ENCODE measurements at regions not wholly inside any gene's neighbourhood (a gene's known extent, or its start where the extent isn't known, plus 50 kb on each side); places are given as distances from the start of the nearest gene placed in this dataset.

DNA sequence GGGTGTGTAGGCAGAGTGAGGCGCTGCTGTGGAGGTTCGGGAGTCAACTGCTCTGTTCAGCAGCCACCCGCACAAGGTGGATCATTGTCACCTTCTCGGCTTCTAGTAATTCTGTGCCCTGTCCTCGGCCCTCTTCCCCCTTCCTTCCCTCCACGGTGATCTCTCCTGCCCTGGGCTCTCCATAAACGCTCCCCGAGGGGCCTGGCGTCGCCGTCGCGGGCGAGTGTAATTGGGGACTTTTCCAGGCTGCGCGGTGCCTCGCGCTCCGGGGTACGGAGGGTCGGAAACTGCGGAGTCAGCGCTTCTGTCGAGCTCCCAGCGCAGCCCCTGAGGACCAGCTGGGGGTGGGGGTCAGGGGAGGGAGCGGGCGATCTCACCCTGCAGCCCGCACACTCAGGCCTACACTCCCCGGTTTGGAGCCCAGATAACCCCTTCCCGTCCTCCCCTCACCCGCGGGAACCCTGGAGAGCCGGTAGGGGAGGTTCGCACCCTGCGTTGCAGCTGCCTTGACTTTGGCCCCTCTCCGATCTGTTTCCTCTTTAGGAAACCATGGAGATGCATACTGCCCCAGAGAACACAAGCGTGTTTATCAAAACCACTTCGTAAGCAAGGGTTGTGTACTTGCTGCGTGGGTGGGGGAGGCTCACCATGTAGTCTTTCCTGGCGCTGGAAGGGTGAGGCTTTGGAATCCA lies 188.3 kb upstream of the ZNF618 start:
- DNase-seq (ENCODE audit: low read depth) = no peak
- H3K4me3 ChIP-seq (ENCODE audit: low read length) = no peak overlapping the region
- TF ChIP-seq, protein P1, sequence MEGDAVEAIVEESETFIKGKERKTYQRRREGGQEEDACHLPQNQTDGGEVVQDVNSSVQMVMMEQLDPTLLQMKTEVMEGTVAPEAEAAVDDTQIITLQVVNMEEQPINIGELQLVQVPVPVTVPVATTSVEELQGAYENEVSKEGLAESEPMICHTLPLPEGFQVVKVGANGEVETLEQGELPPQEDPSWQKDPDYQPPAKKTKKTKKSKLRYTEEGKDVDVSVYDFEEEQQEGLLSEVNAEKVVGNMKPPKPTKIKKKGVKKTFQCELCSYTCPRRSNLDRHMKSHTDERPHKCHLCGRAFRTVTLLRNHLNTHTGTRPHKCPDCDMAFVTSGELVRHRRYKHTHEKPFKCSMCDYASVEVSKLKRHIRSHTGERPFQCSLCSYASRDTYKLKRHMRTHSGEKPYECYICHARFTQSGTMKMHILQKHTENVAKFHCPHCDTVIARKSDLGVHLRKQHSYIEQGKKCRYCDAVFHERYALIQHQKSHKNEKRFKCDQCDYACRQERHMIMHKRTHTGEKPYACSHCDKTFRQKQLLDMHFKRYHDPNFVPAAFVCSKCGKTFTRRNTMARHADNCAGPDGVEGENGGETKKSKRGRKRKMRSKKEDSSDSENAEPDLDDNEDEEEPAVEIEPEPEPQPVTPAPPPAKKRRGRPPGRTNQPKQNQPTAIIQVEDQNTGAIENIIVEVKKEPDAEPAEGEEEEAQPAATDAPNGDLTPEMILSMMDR (conservative IDR thresholded peaks at IDR 0.05; ENCODE audit: low read length) = no peak

DNA sequence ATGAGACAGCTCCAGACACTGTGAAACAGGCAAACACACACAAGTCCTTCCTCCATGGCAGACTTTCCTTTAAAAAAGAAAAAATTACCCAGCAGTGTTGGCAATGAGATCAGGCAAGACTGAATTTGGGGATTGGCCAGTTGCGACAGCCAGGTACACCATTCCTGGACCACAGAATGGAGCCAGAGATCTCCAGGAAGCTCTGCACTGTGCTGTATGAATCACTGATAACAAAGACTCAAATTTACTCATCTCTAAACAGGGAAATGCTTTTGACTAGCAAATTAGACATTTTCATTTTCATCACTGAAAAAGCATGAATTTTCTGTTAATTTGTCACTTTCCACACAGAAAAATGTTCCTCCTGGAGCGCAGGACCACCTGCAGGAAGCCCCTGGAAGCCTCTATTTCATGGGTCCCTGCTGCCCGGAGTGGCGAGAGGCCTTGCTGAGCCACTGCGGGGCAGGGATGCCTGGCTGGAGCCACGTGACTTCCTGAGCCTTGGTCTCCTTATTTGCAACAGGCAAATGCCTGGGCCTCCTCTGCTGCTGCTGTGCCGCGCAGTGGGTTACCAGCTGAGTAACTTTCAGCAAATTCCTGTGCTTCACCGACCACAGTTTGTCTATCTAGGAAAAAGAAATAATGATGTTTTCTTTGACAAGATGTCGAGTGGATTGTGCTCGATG lies 185.9 kb upstream of the ZNF618 start:
- DNase-seq (ENCODE audit: low read depth) = no peak
- H3K4me3 ChIP-seq (ENCODE audit: low read length) = no peak overlapping the region
- TF ChIP-seq, protein P1 (conservative IDR thresholded peaks at IDR 0.05; ENCODE audit: low read length) = no peak

DNA sequence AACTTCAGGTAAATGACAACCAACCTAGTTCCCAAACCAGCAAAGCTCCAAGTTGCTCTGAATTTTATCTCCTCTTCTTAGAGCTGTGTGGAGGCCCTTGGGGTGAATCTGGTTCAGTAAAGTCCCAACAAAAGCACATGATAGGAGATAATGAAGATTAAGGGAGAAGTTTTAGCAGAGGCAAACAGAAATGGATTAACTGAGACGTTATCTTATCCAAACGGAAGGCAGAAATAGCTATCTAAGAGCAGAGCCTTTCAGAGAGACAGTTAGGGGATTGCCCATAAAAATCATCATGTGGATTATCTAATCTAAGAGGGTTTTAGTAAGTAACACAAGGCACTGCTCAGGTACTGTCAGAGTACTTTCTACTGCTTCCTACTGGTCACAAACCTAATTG lies 183.9 kb upstream of the ZNF618 start:
- TF ChIP-seq, protein P1 (conservative IDR thresholded peaks at IDR 0.05; ENCODE audit: low read length) = no peak
- H3K4me3 ChIP-seq (ENCODE audit: low read length) = no peak overlapping the region
- no peak for DNase-seq (ENCODE audit: low read depth)

DNA sequence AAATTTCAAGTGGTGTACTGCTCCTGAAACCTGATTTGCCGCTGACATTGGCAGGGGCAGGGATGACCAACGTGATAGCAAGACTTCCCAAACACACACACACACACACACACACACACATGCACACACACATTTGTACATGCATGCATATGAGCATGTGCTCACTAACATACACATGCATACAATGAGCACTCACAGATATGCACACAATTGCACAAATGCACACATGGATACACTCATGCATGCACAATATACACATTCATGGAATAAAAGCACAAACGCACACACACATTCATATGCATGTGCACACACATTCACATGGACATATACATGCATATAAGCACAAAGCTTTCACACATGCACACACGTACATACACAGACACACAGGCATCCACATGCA lies 181.2 kb upstream of the ZNF618 start:
- no peak overlapping the region for H3K4me3 ChIP-seq (ENCODE audit: low read length)
- DNase-seq (ENCODE audit: low read depth) = no peak
- TF ChIP-seq, protein P1 (conservative IDR thresholded peaks at IDR 0.05; ENCODE audit: low read length) = no peak

DNA sequence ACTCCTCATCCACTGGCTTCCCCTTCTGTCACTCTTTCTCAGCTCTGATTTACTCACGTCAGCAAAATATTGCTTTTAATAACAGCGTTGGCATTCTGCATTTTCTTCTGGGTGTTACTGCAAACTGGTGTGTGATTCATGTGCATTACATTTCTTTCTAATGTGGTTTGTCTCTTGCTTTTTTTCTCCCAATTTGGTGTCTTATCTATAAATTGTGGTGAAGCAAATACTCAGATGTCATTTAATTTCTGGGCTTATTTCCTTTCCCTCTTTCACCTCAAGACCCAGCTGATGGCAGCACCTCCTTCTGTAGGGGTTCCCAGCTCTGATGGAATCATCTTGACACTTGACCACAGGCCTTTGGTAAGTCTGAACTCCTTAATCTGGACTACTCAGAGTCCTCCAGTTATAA lies 180.7 kb upstream of the ZNF618 start:
- no peak overlapping the region for H3K4me3 ChIP-seq (ENCODE audit: low read length)
- DNase-seq (ENCODE audit: low read depth) = no peak
- TF ChIP-seq, protein P1 (conservative IDR thresholded peaks at IDR 0.05; ENCODE audit: low read length) = no peak

DNA sequence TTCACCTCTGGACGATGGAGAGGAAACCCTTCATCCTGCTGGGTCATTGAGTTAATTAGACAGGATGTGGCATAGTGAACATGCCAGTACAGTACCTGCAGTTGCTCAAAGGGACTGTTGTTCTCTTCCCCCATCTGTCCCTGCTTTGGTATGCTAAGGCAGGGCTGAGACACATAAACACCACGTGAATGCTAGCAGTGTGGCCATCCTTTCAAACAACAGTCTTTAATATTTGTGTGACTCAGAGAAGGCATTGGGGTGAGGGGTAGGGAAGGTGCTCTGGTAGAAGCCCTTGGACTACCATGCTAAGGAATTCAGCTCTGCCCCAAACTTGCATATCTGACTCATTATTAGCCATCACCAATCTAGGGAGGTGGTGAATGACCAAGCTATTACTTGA lies 180.2 kb upstream of the ZNF618 start:
- no peak overlapping the region for H3K4me3 ChIP-seq (ENCODE audit: low read length)
- TF ChIP-seq, protein P1 (conservative IDR thresholded peaks at IDR 0.05; ENCODE audit: low read length) = no peak
- DNase-seq (ENCODE audit: low read depth) = no peak
